DMS 273 (cell line): ENCODE measurements at regions not wholly inside any gene's neighbourhood (a gene's known extent, or its start where the extent isn't known, plus 50 kb on each side); places are given as distances from the start of the nearest gene placed in this dataset.

Experiments used
- DNase-seq: peaks from one replicate; lab custom pipeline; 2025; ENCODE audit not compliant: unreplicated experiment; lab: John Stamatoyannopoulos, UW

DNA sequence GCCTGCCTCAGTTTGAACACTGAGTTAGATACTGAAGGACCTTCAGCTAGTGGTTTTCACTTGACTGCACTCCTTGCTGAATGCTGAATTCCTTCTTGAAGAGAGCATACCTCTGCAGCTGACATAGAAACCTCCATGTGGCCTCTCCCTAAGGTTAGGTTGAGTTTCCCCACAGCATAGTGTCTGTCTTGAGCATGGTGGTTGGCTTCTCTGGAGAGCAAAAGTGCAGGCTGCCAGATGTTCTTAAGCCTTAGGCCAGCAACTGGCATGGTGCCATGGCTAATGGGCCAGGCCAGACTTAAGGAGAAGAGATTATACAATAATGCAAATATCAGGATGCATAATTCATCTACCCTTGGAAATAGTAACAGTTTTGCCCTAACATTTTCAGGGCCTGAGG, 545.6 kb upstream of the ZNF385D start:
- DNase-seq = peak; percentile 68

GRCh38 chr3:22297436-22297835, 546.4 kb upstream of the ZNF385D start:
- no peak for DNase-seq

DNA sequence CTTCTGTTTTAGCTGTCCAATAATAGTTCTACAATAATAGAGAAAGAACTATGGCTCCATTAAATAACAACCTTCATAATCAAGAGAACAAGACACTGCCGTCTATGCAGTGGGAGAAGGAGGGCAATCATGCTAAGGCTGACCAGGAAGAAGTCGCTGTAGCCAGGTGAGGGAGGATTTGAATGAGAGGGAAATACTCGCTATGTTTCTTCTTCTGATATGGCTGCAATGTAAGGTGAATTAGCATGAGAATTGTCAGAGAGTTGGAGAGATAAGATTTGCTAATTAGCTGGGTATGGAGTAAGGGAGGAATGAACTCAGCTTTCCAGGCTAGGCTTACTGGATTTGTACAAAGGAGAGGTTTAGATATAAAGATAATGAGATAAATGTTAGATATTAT, 555.4 kb upstream of the ZNF385D start:
- DNase-seq = no peak

- no peak for DNase-seq
Observed at GRCh38 chr3:22308871-22309270, 557.9 kb upstream of the ZNF385D start.

GRCh38 chr3:22315925-22316324, 564.9 kb upstream of the ZNF385D start:
- no peak for DNase-seq

DNA sequence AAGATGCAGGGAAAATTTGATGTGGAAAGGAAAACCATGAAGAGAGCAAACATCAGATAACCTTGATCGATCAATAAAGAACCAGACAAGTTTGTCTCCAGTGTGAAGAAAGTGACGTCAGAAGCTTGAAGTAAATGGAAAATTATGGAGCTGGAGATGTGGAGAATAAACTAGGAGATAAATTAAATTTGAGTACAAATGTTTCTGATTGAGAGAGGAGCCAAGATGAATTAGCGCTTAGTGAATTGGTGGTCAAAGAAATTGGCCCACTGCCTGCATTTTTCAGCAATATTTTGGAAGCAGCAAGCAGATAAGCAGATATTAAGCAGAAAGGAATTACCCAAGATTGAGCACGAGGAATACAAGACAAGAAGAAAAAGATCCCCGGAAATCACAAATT, 567.3 kb upstream of the ZNF385D start:
- no peak for DNase-seq

- DNase-seq = peak; percentile 0
Observed at GRCh38 chr3:22319446-22319845, 568.4 kb upstream of the ZNF385D start.

- DNase-seq = no peak
Observed at GRCh38 chr3:22322861-22323260, 571.9 kb upstream of the ZNF385D start.

DNA sequence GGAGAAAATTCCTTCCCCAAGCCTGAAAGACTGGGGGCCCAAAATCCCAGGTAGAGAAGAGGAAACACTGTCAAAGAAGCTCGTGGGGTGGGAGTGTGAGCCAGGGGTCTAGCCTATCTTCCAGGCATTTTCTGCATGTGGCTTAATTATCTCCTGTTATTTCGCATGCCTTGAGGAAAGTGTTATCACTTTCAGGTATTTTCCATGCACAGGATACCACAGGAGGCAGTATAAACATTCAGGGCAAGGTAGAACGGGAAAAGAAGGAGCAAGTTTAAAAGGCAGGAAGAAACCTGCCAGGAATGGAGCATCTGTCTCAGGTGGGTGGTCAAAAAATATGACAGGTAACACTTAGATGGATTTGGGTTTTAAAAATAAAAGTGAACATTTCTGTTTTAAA, 575.3 kb upstream of the ZNF385D start:
- DNase-seq = no peak

DNA sequence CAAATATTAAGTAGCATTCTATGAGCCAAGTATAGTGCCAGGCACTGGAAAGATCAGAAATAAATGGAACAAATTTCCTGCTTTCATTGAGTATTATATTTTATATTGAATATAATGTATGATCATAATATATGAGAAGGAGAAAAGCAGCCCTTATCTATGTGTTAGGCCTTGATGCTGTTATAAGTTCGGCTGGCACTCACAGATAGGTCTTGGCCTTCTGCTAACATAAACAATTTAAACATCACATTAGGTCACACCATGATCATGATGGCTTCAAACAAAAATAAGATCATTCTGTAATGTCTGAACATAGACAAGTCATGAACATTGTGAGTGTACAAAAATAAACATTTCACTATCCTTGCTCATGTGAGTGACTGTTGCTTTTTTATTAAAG, 584.0 kb upstream of the ZNF385D start:
- no peak for DNase-seq

DNA sequence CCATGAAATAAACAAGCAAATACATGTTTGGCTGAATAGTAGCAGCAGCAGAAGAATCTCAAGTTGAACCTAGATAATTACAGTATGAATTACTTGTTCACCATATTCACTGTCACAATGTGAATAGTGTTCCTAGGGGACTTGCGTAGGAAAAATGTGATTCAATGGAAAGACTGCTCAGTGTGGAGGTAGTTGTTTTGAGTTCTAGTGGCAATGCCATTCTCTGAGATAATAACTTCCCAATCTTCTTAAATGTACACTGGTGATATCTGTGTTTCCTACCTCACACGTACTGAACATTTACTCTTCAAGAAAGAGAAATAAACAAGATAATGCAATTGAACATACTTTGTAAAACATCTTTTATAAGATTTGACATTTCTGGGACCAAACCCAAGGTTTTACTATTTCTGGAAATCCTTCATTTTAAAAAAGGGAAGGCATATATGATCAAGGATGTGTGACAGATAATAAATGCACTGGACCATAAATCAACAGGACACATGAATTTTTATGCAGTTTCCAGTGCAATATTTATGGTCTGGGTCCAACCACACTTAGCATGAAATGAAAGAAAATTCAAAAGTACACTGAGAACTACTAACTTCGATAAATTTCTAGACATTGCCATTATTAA, 598.3 kb upstream of the ZNF385D start:
- DNase-seq = no peak

GRCh38 chr3:22351806-22352205, 600.8 kb upstream of the ZNF385D start:
- no peak for DNase-seq

- DNase-seq = no peak
Observed at GRCh38 chr3:22353126-22353525, 602.1 kb upstream of the ZNF385D start.

GRCh38 chr3:22358334-22358733, 607.3 kb upstream of the ZNF385D start:
- no peak for DNase-seq

DNA sequence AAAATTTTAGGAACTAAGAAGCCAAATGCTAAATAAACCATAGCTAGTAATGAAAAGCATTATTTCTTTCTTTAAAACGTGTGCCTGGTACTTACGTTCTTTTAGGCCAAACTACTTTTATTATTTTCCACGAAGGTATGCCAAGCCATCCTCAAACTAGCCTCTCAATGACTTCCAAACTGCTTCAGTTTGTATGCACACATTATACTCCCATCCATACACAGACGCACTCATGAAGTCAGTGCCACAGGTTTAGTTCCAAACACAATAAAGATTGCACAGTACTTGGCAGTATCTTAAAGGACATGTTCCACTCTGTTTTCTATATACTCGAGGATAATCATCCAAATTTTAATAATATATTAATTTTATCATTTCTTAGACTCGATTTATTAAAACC, 609.2 kb upstream of the ZNF385D start:
- no peak for DNase-seq

DNA sequence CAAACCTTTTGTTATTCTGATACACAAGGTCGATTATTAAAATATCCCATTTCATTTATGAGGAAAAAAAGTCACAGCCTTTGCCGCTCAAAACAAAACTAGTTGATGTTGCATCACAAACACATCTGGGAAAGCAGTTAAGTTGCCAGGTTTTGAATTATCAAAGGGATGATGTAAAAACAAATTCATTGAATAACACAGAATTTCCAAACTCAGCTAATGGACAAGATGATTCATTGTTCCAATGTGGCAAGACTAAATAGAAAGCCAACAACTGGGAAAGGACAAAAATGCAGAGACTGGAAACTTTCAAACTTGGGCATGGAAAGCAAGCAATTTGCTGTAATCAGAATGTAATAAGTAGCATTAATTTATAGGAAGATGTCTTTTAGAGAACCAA, 610.0 kb upstream of the ZNF385D start:
- DNase-seq = no peak

DNA sequence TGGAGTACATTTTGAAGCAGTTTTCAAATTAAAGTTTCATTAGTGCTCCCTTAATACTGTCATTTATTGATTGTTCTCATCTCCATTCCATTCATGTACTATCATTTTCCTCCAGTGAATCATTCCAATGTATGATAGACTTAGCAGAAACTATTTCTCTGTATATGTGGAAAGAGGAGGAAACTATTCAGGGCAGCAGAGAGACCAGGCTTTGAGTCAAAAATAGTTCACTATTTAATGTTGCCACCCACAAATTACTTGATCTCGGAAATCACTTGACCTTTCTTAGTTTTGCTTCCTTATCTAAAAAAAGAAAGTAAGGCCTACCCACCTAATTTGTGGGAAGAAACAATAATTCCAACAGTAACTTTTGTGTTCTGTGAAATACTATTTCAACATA, 610.5 kb upstream of the ZNF385D start:
- DNase-seq = no peak

GRCh38 chr3:22364851-22365250, 613.8 kb upstream of the ZNF385D start:
- no peak for DNase-seq

GRCh38 chr3:22366781-22367180, 615.8 kb upstream of the ZNF385D start:
- no peak for DNase-seq

DNA sequence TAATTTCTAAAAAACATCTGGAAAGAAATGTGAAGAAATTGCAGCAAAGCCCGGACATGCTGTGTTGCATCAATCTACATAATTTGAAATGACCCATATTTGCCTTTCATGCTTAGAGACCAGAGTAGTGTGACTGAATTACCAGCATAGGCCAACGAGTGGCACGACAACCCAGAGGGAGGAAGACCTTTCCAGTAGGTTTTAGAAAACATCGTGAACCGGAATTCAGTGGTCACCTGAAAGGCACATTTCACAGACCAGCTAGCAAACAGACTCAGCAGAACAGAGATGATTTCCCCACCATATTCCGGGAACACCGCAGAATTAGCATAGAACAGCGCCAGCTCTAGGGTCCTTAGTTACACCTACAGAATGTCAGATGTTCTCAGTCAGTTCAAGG, 620.0 kb upstream of the ZNF385D start:
- no peak for DNase-seq

- DNase-seq = peak; percentile 19
Observed at GRCh38 chr3:22371607-22372291, 620.7 kb upstream of the ZNF385D start.

GRCh38 chr3:22372292-22373062, 621.5 kb upstream of the ZNF385D start:
- DNase-seq = peak; percentile 58
